ENCODE measurements at regions not wholly inside any gene's neighbourhood (a gene's known extent, or its start where the extent isn't known, plus 50 kb on each side); places are given as distances from the start of the nearest gene placed in this dataset.
"Not testable (repeated sequence)": the region's sequence is repeated elsewhere in the genome, so short reads cannot be mapped to it uniquely, and the experiment has no call there.

- no peak for DNase-seq (ENCODE audit: low spot score)
Measured at GRCh38 chr11:129699711-129700304, 115.8 kb upstream of the TMEM45B start.

- DNase-seq (ENCODE audit: low spot score): no peak
Measured at GRCh38 chr11:129700701-129701100, 114.9 kb upstream of the TMEM45B start.

DNA sequence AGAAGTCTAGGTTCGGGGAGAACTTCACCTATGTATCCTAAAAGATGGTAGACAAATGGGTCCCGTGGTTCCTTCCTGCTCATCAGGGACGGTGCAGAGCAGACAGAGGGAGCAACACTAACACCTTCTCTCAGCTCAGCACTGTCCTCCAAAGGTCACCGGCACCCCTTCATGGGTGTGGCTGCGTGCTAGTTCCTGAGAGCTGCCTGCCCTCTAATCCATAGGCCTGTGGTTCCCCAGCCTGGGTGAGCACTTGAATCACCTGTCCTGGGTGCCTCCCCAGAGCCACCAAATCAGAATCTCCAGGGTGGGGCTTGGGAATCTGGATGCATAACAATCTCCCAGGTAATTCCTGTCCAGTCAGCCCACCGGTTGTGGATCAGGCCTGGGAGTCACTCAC is 113.9 kb upstream of the TMEM45B start:
- no peak for DNase-seq (ENCODE audit: low spot score)

DNA sequence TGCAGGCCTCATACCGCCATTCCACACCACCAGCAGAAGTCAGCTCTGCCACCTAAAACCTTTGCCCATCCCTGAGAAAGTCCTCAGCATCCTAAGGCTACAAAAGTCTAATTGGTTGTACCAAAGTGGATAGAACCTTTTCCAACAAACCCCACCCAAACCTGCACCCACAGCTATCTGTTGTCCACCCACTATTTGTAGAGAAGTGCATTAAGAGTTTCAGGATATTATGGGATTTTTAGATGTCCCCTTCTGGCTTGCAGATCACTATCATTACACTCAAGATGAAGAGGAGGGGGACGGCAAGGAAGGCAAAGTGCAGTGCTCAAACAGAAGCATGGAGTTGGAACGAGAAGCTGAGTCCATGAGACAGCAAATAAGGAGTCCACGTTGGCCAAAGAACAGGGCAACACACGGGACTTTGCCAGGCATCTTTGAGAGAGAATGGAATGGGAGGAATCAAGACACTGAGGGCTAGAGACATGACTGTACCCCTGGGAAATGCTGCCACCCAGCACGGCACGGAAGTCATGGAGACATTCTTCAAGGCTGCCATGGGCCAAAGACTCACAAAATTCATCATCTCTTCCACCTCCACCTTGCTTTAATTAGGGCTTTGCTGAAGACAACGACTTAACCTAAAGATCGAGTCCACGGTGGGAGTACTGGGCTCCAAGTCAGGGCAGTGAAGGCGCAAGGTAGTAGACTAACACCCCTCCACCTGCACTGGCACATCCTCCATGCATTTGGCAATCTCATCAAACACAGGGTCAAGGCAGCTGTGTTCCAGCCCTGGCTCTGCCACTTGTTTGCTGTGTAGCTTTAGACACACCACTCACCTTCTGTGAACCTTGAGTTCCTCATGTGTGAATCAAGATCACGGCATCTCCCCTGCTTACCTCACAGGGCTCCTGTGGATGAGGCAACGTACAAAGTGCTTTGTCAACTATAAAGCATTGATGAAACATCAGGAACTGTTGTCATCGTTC is 112.9 kb upstream of the TMEM45B start:
- DNase-seq (ENCODE audit: low spot score): no peak

DNA sequence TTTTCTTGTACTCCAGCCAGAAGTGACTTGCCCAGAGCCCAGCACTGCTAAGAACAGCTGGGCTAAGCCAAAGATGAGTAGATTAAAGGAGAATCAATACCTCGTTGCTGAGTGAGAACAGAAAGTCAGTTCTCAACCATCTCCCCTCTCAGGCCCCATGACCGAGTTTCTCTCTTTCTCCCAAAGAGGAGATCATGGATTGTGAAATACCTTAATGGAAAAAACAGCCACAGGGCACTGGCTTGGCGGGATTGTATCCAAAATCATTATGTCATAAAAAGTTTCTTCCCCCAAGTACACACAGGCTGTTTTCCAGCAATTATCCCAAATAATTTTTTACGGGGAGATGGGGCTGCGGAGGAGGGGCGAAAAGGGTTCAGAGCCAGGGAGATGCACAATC is 111.8 kb upstream of the TMEM45B start:
- no peak for DNase-seq (ENCODE audit: low spot score)

DNA sequence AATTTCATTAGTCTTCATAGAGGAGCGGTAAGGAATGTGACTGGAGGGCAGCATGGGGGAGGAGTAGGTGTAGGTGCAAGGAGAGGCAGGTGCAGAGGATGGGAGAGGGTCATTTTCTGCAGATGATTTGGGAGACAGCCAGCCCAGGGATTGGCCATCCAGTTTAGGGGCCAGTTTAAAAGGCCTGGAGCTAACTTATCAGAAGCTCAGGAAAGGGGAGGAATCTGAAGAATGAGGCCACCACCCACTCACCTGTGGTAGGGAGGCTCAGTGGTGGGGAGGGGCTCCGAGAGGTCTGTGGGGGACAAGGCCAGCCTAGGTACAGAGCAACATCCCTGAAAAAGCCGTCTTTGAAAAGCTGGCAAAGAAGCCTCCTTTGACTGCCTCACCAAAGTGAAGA is 110.8 kb upstream of the TMEM45B start:
- no peak for DNase-seq (ENCODE audit: low spot score)

DNA sequence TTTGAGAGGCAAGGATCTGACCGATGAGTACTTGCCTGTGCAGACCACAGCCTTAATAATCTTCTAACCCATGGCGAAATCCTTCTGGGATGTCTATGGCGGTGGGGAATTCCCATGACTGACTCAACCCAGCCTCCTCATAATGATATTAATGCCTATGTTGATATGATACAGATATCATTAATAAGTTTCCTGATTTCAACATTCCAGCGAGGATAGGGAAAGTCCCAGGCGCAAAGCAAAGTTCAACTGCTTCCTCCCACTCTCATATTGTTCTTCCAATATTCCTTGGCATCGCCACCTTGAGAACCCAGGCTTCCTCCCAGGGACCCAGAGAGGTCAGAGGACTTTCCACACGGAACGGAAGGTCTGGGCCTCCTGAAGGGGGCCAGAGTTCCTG is 110.3 kb upstream of the TMEM45B start:
- no peak for DNase-seq (ENCODE audit: low spot score)

DNA sequence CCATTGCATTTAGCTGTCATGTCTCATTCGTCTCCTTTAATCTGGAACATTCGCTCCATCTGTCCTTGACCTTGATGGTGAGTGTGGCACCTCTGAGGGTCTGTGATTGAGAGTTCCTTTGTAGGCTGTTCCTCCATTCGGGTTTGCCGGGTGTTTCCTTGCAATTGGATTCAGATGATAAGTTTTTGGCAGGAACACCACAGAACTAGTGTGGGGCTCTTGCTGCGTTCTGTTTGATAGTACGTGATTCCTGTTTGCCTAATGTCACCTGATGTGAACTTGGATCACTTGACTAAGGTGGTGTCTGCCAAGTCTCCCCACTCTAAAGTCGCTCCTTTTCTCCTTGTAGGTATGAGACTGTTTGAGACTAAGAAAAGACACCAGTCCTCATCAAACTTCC is 109.7 kb upstream of the TMEM45B start:
- no peak for DNase-seq (ENCODE audit: low spot score)

GRCh38 chr11:129709801-129710398 is 105.7 kb upstream of the TMEM45B start:
- no peak for DNase-seq (ENCODE audit: low spot score)

- DNase-seq (ENCODE audit: low spot score): no peak
Measured at GRCh38 chr11:129710423-129710822, 105.2 kb upstream of the TMEM45B start.

DNA sequence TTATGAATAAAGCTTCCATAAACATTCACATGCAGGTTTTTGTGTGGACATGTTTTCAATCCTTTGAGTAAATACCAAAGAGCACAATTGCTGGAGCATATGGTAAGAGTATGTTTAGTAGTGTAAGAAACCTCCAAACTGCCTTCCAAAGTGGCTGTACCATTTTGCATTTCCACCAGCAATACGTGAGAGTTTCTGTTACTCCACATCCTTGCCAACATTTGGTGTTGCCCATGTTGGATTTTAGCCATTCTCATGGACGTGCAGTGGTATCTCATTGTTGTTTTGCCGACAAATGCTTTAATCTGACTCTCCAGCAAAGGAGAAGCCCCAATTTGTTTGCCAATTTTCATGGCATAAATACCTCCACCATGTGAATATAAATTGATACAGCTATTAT is 103.9 kb upstream of the TMEM45B start:
- DNase-seq (ENCODE audit: low spot score): no peak

GRCh38 chr11:129712486-129713240 is 103.0 kb upstream of the TMEM45B start:
- not testable (repeated sequence) for DNase-seq (ENCODE audit: low spot score)

DNA sequence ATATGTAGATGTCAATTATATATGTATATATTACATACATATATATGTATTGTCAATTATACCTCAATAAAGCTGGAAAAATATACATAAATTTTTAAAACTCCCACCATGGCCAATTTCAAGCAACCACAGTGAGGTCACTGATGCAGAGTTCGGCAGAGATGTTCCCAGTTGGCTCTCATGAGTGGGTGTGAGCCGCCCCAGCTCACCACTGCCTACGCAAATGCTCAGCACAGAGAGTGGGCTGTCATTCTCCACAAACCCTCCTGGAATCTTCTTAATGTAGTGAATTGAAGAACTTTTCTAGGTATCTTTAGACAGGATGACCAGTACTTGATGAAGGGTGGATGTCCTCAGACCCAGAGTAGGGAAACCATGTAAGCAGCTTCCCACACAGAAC is 96.6 kb upstream of the TMEM45B start:
- DNase-seq (ENCODE audit: low spot score): no peak

DNA sequence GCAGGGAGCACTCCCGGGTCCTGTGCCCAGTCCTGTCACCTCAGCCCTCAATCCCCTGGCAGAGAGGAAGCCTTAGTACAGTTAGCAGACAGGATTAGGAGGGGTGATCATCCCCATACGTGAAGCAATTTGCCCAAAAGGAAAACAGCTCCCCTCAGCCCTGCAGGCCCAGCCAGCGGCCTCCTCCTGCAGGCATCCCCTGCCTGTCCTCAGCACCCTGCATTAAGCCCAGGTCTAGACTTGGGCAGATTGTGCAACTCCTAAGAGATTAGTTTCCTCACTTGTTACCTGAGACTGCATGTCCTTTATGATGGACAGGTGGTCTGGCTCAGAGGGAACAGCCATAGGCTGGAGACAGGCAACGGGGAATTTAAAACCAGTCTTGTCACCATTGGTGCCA is 95.5 kb upstream of the TMEM45B start:
- no peak for DNase-seq (ENCODE audit: low spot score)

DNA sequence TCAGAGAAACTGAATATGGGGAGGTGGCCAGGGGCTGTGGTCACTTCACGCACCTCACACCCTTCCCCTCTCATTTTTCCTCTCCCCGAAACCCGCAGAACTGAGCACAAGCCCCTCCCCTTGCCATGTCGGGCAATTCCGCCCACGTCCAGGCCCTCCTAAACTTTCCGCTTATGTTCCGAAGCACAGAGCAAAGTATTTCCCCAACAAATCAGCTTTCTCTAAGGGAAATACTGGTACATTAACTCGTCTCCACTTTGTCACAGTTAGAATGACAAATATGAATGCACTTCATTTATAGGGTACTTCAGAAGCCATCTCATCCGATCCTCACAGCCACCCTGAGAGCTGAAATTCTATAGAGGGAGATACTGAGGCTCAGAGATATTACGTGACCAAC is 94.7 kb upstream of the TMEM45B start:
- DNase-seq (ENCODE audit: low spot score): no peak

DNA sequence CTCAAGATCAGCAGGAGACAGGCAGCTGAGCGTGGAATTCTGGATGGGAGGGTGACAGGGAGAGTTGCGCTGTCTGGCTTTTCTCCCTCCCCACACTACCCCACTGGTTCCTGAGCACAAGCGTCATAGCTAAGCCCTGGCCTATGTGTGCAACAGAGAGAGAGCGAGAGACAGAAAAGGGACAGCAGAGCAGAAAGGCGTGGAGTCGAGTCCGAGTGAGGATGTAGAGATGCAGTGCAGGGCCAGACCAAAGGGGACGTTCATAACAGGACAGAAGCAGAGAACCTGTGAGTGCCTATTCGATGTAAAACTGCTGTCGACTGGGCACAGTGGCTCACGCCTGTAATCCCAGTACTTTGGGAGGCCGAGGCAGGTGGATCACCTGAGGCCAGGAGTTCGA is 94.0 kb upstream of the TMEM45B start:
- DNase-seq (ENCODE audit: low spot score): no peak

DNA sequence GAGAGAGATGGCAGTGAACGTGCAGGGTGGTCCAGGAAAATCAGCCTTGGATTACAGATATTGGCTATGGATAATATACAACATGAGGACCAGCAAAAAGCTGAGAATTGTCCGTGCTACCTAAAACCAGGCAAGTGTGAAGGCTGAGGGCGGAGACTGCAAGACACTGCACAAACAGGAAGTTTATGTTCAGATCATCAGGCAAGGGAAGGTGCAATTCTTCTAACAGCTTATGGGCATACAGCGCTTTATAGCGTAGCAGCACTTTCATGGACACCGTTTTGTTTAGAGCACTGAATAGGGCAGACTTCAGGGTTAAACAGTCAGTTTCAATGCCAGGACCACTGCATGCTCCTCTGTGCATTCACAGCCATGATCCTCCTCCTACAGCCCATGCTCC is 93.1 kb upstream of the TMEM45B start:
- DNase-seq (ENCODE audit: low spot score): no peak

DNA sequence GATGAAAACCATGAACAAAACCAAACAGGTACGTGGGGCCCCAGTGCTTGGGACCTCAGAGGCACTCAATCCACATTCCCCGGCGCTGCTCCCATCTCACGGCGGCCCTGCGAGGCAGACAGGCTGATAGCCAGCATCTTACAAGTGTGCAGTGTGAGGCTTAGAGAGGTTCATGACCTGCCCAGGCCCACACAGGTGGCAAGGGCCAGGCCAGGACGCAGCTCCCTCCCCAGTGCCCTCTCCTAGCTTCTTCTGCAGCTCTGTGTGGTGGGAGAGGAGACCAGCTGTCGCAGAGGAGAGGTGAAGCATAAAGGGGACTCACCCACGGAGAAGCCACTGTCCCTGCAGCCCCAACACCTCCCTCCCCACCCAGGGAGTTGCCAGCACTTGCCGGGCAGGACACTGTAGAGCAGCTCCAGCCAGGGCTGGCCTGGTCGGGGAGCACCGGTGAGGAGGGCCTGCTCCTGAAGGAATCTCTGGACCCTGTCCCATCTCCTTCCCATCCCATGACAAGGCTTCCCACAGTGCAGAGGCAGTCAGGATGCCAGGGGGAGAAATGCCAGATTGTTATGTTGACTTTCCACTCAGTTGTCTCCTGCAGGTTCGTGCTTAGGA is 92.4 kb upstream of the TMEM45B start:
- no peak for DNase-seq (ENCODE audit: low spot score)

DNA sequence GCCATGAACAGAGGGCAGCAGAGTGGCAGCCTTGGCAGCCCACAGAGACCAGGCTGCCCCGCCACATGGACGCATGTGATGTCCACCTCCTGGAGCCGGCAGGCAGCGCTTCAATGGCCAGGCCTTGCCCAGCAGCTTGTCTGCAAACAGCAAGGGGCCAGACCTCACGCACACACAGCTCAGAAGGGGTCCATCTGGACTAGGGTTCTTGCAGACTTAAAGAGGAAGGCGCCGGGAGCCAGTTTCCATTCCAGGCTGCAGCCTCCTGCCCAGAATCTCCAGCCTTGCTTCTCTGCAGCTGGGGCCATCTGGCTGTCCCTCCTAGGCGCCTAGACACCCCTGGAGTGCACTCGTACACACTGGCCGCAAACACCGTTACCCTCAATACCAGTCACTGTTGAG is 91.9 kb upstream of the TMEM45B start:
- DNase-seq (ENCODE audit: low spot score): no peak

- no peak for DNase-seq (ENCODE audit: low spot score)
Measured at GRCh38 chr11:129724866-129725265, 90.8 kb upstream of the TMEM45B start.

DNA sequence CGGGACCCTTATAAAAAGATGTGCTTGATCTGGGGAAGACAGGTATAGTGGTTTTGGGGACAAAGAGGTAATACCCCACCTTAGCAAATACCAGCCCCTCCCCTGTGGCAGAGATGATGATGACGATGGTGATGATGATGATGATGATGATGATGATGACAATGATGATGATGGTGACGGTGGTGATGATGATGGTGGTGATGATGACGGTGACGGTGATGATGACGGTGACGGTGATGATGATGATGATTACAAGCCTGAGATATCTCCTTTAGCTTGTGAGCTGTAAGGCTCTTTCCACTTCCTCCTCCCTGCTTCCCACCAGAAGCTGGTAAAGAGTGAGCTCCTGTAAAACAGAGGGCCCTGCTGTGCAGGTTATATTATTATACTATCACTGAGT is 89.5 kb upstream of the TMEM45B start:
- no peak for DNase-seq (ENCODE audit: low spot score)

DNA sequence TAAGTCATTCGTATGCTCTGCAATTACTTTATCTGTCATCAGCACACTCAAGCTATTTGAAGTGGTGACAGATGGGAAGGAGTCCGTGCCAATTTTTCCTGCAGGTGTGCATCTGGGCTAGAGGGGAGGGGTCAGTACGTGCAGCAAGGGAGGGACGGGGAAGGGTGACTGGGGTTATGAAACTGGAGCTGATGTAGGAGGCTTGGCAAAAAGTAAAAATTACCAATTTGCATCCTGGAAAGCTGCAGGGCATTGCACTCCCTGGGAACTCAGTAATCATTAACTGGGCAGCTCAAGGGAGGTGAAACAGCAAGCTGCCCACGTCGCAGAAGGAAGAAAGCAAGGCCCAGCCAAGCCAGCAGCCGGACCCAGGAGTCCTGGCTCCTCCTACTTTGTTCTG is 87.1 kb upstream of the TMEM45B start:
- DNase-seq (ENCODE audit: low spot score): no peak

Measured in hematopoietic multipotent progenitor cell treated with erythropoietin and hydrocortisone succinate and interleukin-3 and kit ligand, for 15 days (in vitro differentiated cells).